Pancreas (tissue), 10 donors: ENCODE measurements at regions not wholly inside any gene's neighbourhood (a gene's known extent, or its start where the extent isn't known, plus 50 kb on each side); places are given as distances from the start of the nearest gene placed in this dataset.

ENCODE experiments used
- ATAC-seq, 4 donors: fragments of 200-7000 bp; cut with Tn5 transposase; one replicate each; pipeline versions ENCODE4 v1.8.0 to v1.9.1; 2020; ENCODE audit warnings: mild to moderate bottlenecking in 4 of 4, moderate library complexity in 4 of 4
- DNase-seq, 6 donors: peaks; one replicate each; pipeline ENCODE4 v3.0.0-alpha.2; 2020
- FAIRE-seq: peaks from 2 replicates; lab custom pipeline; 2012; peaks lifted over from hg19 to GRCh38; lab: Jason Lieb, UNC
- H3K27ac ChIP-seq, 4 donors: fragments of 200-600 bp; sonication (generic); 1 replicate in 3 of 4; 2 replicates in 1 of 4; pipeline versions ENCODE4 v1.5.0 to v1.8.0; 2020
- H3K27me3 ChIP-seq, 4 donors: fragments of 200-600 bp; one replicate each; pipeline ENCODE4 v1.8.0; 2021
- H3K36me3 ChIP-seq, 3 donors: fragments of 200-600 bp; sonication (generic) in 1 of 3; one replicate each; pipeline versions ENCODE4 v1.5.0 to v1.8.0; 2020 to 2021
- H3K4me1 ChIP-seq, 3 donors: fragments of 200-600 bp; one replicate each; pipeline ENCODE4 v1.8.0; 2021
- H3K4me3 ChIP-seq, 4 donors: fragments of 200-600 bp; sonication (generic) in 2 of 4; one replicate each; pipeline versions ENCODE4 v1.5.0 to v1.8.0; 2020 to 2021
- H3K9me3 ChIP-seq, 4 donors: fragments of 200-600 bp; one replicate each; pipeline ENCODE4 v1.8.0; 2021
- CTCF ChIP-seq, 4 donors: fragments of 200-600 bp; sonication (generic) in 3 of 4; IDR thresholded peaks; one replicate each; pipeline versions ENCODE4 v1.5.0 to v1.8.0; 2021; ENCODE audit warnings: antibody characterized with exemption in 4 of 4
- WGBS, 2 donors: extraction: QIAGEN DNeasy Blood & Tissue Kit; methylation state at CpG; one replicate each; pipeline ENCODE4 v1.1.7; 2013; 5-methylcytosine and 5-hydroxymethylcytosine counted together
- intact Hi-C, 3 donors: fragments of 100-400 bp; cut with DNase I; formaldehyde crosslinking; loops; one replicate each; pipeline versions ENCODE4 v1.11.1 to v1.14.2; 2022
- donor health status: healthy with polysubstance abuse.
- donor health status: DM: no; HTN: no; CAD: no; lungs with moderate emphysema.
- donor health status: DM: no; HTN: no; CAD: no.
- donor health status: control.
- donor health status: control.
- donor health status: Bipolar disorder and iron deficiency.
- donor health status: DM: yes; HTN: yes; CAD: no.
- donor health status: DM: no; HTN: no; CAD: no.
- donor health status: DM: no; HTN: no; CAD: no.
- donor health status: DM: yes; HTN: yes; CAD: no.

DNA sequence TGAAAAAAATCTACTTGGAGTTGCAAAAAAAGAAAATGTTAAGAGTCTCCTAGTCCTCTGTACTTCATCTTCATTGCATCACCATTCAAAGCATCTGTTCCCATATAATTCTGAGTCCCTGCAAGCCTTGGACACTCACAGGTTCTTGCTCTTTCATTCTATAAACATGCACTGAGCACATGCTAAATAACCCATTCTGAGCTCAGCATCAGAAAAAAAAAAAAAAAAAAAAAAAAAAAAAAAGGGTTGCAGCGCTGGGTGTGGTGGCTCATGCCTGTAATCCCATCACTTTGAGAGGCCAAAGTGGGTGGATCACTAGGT is 834.0 kb upstream of the AMELY start:
- DNase-seq, result no peak

DNA sequence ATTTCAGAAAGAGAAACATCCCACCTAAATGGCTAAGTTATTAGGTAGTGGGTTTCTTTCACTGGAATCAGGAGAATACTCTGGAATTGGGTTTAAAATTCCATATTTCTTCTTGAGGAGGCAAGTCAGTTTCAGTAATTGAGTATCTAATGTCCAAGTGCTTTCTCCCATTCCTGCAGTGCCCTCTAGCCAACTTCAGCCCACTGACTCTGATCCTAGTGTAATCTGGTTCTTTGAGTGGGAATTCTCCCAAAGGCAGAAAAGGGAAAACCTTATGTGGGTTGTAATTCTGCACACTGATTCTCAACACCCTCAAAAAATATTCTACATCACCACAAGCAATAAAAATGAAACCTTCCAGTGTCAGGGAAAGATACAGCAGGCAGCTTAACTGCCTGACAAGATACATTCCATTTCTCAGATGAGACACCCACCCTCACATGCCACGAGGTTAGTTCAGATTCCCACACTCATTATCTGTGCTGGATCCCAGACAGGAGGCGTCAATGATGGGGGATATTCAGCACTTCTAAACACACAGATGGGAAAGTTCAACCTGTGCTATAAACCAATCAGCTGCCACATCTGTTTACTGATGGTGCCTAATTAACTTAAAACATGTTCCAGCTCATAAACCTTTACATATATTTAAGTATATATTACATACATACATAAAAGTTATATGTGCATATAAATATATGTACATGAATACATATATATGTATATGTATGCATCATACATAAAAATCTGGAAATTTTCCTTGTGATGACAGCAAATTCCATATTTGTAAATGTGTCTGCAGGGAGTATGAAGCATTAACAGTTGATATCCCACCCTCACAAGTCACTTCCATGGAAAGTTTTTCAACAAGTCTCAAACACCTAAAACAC is 833.4 kb upstream of the AMELY start:
- H3K4me1 ChIP-seq, result no peaks in the 10 kb centered on the region
- H3K9me3 ChIP-seq, result no peaks in the 10 kb centered on the region
- no peak overlapping the region for H3K27ac ChIP-seq
- 56% methylated on average over 2 of the region's 2 CpGs; no CpG with 5 or more reads in 1 of the 2 donors for WGBS, 2 donors
- no peaks in the 10 kb centered on the region for H3K36me3 ChIP-seq
- ATAC-seq (no peak), DNase-seq (no peak), FAIRE-seq (no peak)
- no peak for TF ChIP-seq CTCF (IDR thresholded peaks at IDR 0.05)
- no peak overlapping the region for H3K4me3 ChIP-seq
- intact Hi-C loops, result no loop called here
- H3K27me3 ChIP-seq, result no peaks in the 10 kb centered on the region

More for the DNA sequence above, 834.0 kb upstream of the AMELY start:
- intact Hi-C loops, result no loop called here
- no peak for FAIRE-seq
- 100% methylated on average over 1 of the region's 1 CpG; no CpG with 5 or more reads in 1 of the 2 donors for WGBS, 2 donors
- H3K4me1 ChIP-seq, result no peaks in the 10 kb centered on the region
- TF ChIP-seq CTCF (IDR thresholded peaks at IDR 0.05), result no peak
- H3K4me3 ChIP-seq, result no peak overlapping the region
- H3K9me3 ChIP-seq, result no peaks in the 10 kb centered on the region
- ATAC-seq, result no peak
- no peaks in the 10 kb centered on the region for H3K36me3 ChIP-seq
- H3K27me3 ChIP-seq, result no peaks in the 10 kb centered on the region
- no peak overlapping the region for H3K27ac ChIP-seq

- WGBS, 2 donors, result 89% methylated on average over 1 of the region's 1 CpG; no CpG with 5 or more reads in 1 of the 2 donors
- H3K4me1 ChIP-seq, result no peaks in the 10 kb centered on the region
- DNase-seq (no peak), FAIRE-seq (no peak), ATAC-seq (no peak)
- intact Hi-C loops, result no loop called here
- no peak for TF ChIP-seq CTCF (IDR thresholded peaks at IDR 0.05)
- H3K27me3 ChIP-seq, result no peaks in the 10 kb centered on the region
- no peak overlapping the region for H3K27ac ChIP-seq
- H3K4me3 ChIP-seq, result no peak overlapping the region
- no peaks in the 10 kb centered on the region for H3K9me3 ChIP-seq
- no peaks in the 10 kb centered on the region for H3K36me3 ChIP-seq
Observed at GRCh38 chrY:7736847-7737365, 825.4 kb upstream of the AMELY start.

GRCh38 chrY:7731651-7732050 is 820.1 kb upstream of the AMELY start:
- no peaks in the 10 kb centered on the region for H3K9me3 ChIP-seq
- TF ChIP-seq CTCF (IDR thresholded peaks at IDR 0.05), result no peak
- intact Hi-C loops, result no loop called here
- no peaks in the 10 kb centered on the region for H3K27me3 ChIP-seq
- WGBS, 2 donors, result 95% methylated on average over 1 of the region's 1 CpG; no CpG with 5 or more reads in 1 of the 2 donors
- FAIRE-seq (no peak), DNase-seq (no peak), ATAC-seq (no peak)
- H3K36me3 ChIP-seq, result no peaks in the 10 kb centered on the region
- H3K4me1 ChIP-seq, result no peaks in the 10 kb centered on the region
- H3K27ac ChIP-seq, result no peak overlapping the region
- no peak overlapping the region for H3K4me3 ChIP-seq

DNA sequence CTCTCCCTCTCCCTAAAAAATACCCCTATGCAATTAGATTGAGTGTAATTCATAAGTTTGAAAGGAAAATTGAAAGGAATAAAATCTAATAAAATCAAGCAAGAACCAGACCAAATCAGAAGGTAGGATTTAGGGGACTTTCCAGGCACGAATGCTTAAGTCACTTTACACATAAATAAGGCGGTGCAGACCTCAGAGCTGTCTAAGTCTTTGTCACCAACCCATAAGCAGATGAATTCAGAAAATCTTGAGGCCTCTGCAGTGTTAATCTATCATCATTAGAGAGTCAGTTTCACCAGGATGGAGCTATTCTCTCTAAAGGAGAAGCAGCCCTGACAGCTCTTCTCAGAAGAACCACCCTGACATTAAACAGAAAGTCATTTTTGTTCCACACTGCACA is 819.1 kb upstream of the AMELY start:
- DNase-seq, result no peak
- no peak overlapping the region for H3K4me3 ChIP-seq
- no peak overlapping the region for H3K27ac ChIP-seq
- 98% methylated on average over 2 of the region's 2 CpGs; no CpG with 5 or more reads in 1 of the 2 donors for WGBS, 2 donors
- no peak for TF ChIP-seq CTCF (IDR thresholded peaks at IDR 0.05)
- no peaks in the 10 kb centered on the region for H3K36me3 ChIP-seq
- FAIRE-seq, result no peak
- H3K4me1 ChIP-seq, result no peaks in the 10 kb centered on the region
- no peaks in the 10 kb centered on the region for H3K27me3 ChIP-seq
- intact Hi-C loops, result no loop called here
- H3K9me3 ChIP-seq, result no peaks in the 10 kb centered on the region
- no peak for ATAC-seq
